GM19455 (cell line): ENCODE measurements at regions not wholly inside any gene's neighbourhood (a gene's known extent, or its start where the extent isn't known, plus 50 kb on each side); places are given as distances from the start of the nearest gene placed in this dataset.
"Not testable (repeated sequence)": the region's sequence is repeated elsewhere in the genome, so short reads cannot be mapped to it uniquely, and the experiment has no call there.

Experiments used
- ATAC-seq: cut with Tn5 transposase; IDR thresholded peaks from one replicate; pipeline ENCODE4 v1.9.1; 2021; ENCODE audit not compliant: unreplicated experiment

- ATAC-seq = no peak
Observed at GRCh38 chr14:55884819-55885218, 233.4 kb upstream of the PELI2 start.

DNA sequence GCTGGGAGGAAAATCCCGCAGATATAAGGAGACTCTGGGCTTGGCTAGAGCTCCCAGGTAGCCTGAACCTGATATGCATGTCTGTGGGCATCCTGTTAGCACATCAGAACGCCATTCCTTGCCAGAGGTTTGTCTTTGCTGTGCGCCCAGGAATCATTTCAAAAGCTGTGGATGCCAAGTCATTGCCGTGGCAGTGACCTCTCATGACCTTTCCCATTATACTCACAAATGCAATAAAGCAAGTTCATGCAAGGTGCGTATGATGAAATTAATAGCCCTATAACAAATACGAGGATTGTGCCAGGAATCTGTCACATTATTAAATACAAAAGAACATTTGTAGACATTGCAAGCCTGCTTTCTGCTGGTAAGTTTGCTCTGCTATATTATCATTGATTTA is 229.1 kb upstream of the PELI2 start:
- ATAC-seq = no peak

- no peak for ATAC-seq
Observed at GRCh38 chr14:55891692-55892091, 226.5 kb upstream of the PELI2 start.

- ATAC-seq = no peak
Observed at GRCh38 chr14:55892906-55893305, 225.3 kb upstream of the PELI2 start.

GRCh38 chr14:55893705-55894104 is 224.5 kb upstream of the PELI2 start:
- no peak for ATAC-seq

GRCh38 chr14:55897031-55897430 is 221.2 kb upstream of the PELI2 start:
- ATAC-seq = no peak

- no peak for ATAC-seq
Observed at GRCh38 chr14:55898938-55899337, 219.3 kb upstream of the PELI2 start.

DNA sequence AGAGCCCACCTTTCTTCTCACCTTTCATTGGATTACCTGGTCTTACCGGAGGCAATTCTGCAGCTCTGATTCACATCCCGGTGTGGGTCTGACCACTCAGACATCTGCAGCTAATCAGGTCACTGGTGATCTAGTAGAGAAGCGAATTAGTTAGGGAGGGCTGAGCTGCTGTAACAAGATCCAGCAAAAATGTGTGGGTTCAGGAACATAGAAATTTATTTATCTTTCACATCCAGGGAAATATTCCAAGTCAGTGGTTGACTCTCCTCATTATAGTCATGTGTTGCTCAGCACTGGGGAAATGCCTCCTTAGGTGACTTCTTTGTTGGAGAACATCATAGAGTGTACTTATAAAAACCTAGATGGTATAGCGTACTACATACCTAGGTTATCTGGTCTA is 218.7 kb upstream of the PELI2 start:
- ATAC-seq = no peak

GRCh38 chr14:55900749-55901148 is 217.5 kb upstream of the PELI2 start:
- ATAC-seq = no peak

GRCh38 chr14:55901291-55901690 is 216.9 kb upstream of the PELI2 start:
- no peak for ATAC-seq

- no peak for ATAC-seq
Observed at GRCh38 chr14:55902241-55902640, 216.0 kb upstream of the PELI2 start.

DNA sequence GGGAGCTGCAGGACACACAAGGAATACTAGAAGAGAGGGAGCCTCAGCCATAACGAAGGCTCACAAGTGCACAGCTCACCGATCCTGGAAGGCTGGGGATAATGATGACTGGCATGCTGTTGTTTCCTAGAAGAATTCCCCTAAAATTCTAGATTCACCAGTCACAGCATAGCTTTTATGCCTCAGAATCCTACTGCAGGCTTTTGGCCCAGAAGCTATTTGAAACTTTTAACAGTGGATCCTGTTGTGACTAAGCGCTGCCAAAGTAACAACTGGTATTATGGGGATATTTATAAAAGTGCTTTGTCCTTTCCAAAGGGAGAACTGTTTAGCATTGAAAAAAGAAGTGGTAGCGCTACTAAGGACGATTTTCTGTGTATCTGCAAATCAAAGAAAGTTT is 214.1 kb upstream of the PELI2 start:
- ATAC-seq = no peak

DNA sequence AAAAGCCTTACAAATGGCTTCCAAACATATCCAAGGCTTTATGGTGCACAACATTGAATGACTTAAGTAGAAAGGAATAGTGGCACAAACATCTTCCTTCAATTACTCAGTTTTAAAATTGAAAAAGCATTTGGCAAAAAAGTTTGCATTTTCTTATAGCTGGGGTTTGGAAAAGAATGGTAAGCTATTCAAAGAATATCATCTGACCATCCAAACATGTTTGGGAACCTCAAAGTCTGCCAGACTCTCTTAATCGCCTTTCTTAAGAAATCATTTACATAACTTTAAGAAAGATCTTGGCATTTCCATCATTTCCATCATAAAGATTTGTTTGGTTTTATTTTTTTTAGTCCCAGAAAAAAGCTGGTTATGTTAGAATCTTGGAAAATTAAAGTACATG is 210.1 kb upstream of the PELI2 start:
- ATAC-seq = no peak

- ATAC-seq = no peak
Observed at GRCh38 chr14:55909879-55910278, 208.3 kb upstream of the PELI2 start.

DNA sequence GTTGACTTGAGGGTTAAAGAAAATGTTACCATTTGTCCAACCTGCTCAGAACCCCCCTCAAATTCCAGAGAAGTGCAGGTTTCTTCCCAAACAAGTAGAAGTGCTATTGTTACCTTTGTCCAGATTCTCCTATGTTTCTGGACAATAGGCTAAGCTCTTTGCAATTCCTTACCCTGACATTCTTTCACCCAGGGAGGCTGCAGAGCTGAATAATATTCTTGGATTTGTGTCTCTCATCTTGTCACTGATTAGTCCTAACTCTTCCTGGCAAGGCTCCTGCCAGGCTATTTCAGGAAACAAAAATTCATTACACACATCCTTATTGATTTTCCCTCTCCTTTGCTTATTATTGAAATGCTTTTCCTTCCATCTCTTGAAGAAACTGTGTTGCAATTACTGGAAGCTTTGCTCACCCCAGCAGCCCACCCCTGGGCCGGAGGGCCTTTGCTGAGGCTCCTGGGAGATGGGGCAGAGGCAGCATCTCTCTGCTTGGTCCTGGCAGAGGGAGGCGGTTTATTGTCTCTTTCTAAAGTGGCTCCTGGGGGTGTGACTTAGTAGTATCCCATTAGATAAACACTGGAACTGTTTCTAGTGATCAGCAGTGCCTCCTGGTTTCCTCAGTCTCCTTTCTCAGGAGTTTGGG is 207.5 kb upstream of the PELI2 start:
- no peak for ATAC-seq

DNA sequence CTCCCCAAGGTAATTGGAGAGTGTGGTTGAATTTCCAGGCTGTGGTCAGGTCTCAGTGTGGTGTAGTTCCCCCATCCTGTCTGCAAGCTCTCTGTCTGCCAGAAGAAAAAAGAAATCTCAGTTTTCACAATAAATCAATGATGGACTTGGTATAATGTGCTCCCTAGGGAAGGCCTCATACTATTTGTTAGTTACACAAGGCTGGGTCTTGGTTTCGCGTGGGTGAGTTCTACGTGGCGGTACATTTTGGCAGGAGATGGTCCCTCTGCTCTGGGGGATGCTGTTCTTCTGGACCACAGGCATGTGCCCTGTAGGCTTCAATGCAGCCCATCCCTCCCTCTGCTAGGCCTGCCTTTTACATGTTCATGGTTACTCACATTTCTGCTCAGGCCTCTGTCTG is 206.4 kb upstream of the PELI2 start:
- no peak for ATAC-seq

- no peak for ATAC-seq
Observed at GRCh38 chr14:55912344-55912743, 205.9 kb upstream of the PELI2 start.

GRCh38 chr14:55913324-55914025 is 204.7 kb upstream of the PELI2 start:
- ATAC-seq = no peak

DNA sequence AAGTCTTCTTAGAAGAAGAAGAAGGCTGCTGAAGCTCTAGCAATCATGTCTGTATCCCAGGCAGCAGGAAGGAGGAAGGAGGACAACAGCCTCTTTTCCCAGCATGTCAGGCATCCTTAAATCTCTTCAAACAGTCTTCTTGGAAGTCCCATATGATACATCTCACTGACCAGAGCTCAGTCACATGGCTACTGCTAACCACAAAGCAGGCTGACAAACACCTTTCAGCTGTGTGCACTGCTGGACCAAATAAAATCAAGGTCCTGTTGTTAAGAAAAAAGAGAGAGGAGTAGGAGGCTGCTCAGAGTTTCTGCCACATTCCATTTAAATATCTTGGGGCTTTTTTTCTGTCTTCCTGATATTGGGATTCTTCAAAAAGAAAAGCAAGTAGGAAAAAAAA is 203.4 kb upstream of the PELI2 start:
- ATAC-seq = no peak

GRCh38 chr14:55915456-55915855 is 202.8 kb upstream of the PELI2 start:
- no peak for ATAC-seq

DNA sequence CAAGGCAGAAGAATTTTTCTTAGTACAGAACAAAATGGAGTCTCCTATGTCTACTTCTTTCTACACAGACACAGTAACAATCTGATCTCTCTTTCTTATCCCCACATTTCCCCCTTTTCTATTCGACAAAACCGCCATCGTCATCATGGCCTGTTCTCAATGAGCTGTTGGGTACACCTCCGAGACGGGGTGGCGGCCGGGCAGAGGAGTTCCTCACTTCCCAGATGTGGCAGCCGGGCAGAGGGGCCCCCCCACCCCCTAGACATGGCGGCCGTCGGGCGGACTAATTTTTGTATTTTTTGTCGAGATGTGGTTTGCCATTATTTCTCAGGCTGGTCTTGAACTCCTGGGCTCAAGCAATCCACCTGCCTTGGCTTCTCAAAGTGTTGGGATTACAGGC is 198.4 kb upstream of the PELI2 start:
- ATAC-seq = not testable (repeated sequence)

GRCh38 chr14:55921511-55921910 is 196.7 kb upstream of the PELI2 start:
- no peak for ATAC-seq

DNA sequence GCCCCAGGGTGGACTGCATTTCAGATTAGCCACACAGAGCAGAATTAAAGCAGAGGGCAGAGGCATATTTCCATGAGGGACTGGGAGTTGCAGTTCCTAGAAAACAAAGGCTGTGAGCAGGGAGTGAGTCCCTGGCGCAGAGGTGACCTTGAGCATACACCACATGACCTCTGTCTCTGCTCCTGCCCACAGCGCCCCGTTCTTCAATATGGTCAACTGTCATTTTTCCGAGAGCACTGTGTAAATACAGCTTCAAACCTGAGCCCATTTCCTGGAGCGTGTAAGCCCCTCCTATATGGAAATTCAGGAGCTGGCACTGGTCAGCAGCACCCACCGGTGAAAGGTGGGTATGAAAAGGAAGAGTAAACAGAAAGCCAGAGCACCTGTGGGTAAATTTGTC is 192.2 kb upstream of the PELI2 start:
- ATAC-seq = no peak
